HG02759 (cell line): ENCODE measurements at regions not wholly inside any gene's neighbourhood (a gene's known extent, or its start where the extent isn't known, plus 50 kb on each side); places are given as distances from the start of the nearest gene placed in this dataset.
A peak's percentile ranks its signal among the peaks of the same experiment; 100 is the strongest.
"Not testable (repeated sequence)": the region's sequence is repeated elsewhere in the genome, so short reads cannot be mapped to it uniquely, and the experiment has no call there.

Experiments used
- ATAC-seq: cut with Tn5 transposase; IDR thresholded peaks from one replicate; pipeline ENCODE4 v1.9.1; 2021; ENCODE audit warnings: mild to moderate bottlenecking, moderate library complexity; ENCODE audit not compliant: unreplicated experiment

DNA sequence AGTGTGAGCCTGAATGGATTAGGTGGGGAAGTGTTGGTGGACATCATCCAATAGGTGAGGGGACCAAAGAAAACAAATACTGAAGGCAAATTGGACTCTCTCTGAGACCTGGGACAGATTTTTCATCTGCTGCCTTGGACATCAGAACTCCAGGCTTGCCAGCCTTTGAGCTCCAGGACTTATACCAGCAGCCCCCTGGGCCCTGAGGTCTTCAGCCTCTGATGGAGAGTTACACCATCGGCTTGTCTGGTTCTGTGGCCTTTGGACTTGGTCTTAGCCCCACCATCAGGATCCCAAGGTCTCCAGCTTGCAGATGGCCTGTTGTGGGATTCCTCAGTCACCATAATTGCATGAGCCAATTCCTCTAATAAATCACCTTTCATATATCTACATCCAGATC lies 80.8 kb upstream of the SLC8A3 start:
- no peak for ATAC-seq

DNA sequence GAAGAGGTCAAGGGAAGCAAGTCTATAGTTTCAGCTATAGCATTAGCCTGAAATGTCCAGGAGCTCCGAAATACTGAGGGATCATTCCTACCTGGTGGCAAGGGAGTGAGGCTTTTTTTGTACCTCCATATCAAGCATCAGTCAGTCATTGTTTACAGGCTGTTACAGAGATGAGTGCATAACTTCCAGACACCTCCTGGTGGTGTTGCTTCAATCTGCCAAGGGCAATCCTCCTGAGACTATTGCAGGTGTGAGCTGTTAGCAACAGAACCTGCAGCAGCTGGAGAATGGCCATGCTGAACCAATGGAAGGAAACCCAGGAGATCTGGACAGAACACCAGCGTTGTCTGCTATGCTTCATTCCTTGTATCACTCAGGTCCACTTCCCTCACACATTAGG lies 80.0 kb upstream of the SLC8A3 start:
- ATAC-seq, result no peak

DNA sequence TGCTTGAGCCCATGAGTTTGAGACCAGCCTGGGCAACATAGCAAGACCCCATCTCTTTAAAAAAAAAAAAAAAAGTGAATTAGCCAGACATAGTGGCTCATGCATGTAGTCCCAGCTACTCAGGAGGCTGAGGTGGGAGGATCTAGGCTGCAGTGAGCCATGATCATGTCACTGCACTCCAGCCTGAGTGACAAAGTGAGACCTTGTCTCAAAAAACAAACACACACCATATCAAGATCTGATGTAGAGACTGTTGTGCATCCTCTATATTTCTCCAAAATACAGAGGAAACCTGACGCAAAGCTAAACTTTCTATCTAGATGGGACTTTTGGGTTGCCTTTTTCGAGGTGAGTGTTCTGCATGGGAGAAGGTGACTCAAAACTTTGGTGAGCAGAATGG lies 77.4 kb upstream of the SLC8A3 start:
- no peak for ATAC-seq

DNA sequence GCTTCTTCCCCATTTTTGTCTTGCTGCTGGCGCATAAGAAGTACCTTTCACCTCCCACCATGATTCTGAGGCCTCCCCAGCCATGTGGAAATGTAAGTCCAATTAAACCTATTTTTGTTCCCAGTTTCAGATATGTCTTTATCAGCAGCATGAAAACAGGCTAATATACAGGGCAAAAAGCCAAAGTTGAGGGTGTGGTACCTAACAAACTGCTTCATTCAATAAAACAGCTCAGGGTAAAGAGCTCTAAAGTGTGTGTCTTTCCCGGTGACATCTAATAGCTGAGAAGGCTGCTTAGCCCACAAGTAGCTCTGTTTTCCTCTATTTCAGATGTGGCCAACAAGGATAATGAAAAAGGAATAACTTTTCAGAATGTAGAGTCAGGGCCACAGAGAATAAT lies 76.7 kb upstream of the SLC8A3 start:
- ATAC-seq, result no peak

DNA sequence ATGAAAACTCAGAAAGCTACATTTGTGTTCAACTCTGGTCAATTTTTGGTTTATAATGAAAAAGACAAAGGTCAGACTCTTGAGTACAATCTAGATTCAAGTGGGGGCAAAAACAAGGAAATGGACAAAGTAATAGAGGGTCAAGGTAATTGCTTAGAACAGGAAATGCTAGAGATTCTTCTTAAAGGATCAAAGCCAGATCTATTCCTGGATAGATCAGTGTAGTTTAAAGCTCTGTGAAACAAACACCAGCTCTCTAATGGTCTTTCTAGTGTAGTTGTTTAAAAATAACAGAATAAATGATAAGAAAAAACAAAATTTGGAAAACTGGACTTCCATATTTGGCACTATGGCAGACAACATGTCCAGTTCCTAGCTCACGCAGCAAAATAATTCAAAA lies 70.7 kb upstream of the SLC8A3 start:
- ATAC-seq, result no peak

DNA sequence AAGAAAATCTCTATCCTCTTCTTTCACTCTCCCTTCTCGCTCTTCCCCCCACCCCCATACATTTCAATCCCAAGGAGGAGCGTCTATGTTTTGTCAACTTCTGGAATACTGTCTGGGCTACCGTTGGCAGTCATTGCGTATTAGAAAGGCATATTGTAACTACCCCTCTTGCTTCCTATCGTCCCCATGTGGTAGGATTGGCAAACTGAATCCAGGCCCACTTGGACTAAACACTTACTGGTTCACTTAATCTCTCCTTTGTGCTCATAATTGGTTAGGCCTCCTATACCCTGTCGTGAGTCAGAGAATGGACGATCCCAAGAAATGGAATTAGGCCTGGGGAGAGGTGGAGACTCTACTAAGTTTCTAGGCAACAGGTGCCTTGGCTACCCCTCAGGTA lies 68.8 kb upstream of the SLC8A3 start:
- ATAC-seq, result no peak

DNA sequence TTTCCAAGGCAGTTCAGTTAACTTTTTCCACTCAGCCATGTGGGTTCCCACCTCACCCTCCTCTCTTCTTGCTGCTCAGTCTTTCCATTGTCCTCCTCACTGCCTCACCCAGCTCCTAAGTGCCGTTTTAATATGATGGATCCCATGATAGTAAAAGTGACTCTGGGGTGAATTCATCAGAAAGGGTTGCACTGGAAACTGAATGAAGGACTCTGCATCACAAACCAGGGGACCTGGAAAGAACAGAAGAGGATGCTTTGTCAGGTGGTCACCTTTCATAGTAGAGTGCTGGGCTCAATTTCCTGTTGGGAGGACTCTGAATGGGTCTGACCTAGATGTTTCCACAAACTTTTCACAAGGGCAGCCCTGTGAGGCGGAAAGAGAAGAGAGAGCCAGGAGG lies 67.8 kb upstream of the SLC8A3 start:
- ATAC-seq, result no peak

DNA sequence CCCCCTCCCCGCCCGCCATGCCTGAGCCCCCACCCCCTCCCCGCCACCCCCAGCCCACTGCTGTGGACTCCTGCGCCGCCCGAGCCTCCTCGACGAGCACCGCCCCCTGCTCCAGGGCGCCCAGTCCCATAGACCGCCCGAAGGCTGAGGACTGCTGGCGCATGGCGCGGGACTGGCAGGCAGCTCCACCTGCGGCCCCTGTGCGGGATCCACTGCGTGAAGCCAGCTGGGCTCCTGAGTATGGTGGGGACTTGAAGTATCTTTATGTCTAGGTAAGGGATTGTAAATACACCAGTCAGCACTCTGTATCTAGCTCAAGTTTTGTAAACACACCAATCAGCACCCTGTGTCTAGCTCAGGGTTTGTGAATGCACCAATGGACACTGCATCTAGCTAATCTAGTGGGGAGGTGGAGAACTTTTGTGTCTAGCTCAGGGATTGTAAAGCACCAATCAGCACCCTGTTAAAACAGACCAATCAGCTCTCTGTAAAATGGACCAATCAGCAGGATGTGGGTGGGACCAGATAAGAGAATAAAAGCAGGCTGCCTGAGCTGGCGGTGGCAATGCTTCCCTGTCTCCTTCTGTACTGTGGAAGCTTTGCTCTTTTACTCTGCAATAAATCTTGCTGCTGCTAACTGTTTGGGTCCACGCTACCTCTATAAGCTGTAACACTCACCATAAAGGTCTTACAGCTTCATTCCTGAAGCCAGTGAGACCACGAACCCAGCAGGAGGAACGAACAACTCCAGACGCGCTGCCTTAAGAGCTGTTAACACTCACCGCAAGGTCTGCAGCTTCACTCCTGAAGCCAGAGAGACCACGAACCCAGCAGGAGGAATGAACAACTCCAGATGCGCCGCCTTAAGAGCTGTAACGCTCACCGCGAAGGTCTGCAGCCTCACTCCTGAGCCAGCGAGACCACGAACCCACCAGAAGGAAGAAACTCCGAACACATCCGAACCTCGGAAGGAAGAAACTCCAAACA lies 66.6 kb upstream of the SLC8A3 start:
- peak; percentile 47 for ATAC-seq

DNA sequence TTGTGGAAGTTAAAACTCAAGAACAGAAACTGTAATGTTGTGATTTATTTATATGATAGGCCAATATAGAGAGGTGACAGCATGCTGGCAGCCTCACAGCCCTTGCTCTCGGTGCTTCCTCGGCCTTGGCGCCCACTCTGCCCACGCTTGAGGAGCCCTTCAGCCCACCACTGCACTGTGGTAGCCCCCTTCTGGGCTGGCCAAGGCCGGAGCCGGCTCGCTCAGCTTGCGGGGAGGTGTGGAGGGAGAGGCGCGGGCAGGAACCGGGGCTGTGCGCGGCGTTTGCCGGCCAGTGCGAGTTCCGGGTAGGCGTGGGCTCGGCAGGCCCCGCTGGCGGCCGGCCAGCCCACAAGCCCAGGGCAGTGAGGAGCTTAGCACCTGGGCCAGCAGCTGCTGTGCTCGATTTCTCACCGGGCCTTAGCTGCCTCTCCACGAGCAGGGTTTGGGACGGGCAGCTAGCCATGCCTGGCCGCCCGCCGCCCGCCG lies 65.8 kb upstream of the SLC8A3 start:
- no peak for ATAC-seq

DNA sequence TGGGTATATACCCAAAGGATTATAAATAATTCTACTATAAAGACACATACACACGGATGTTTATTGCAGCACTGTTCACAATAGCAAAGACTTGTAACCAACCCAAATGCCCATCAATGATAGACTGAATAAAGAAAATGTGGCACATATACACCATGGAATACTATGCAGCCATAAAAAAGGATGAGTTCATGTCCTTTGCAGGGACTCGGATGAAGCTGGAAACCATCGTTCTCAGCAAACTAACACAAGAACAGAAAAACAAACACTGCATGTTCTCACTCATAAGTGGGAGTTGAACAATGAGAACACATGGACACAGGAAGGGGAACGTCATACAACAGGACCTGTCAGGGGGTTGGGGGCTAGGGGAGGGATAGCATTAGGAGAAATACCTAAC lies 64.8 kb upstream of the SLC8A3 start:
- ATAC-seq, result not testable (repeated sequence)

DNA sequence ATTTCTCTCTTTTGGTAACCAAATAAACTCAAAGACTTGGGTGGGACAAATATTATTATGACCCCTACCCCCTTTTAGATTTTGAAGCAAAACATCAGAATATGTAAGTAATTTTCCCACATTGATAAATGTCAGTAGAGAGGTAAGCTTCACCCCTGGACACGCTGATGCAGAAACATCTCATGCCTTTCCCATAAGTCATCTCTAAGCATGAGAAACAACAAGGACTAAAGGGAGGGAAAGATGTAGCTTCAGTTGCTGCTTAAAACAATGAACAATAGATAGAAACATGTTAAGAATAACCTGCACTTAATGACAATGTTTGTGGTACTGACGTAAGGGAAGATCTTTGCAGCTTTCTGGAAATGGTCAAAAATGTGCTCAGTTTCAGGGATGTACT lies 56.3 kb upstream of the SLC8A3 start:
- ATAC-seq, result no peak

DNA sequence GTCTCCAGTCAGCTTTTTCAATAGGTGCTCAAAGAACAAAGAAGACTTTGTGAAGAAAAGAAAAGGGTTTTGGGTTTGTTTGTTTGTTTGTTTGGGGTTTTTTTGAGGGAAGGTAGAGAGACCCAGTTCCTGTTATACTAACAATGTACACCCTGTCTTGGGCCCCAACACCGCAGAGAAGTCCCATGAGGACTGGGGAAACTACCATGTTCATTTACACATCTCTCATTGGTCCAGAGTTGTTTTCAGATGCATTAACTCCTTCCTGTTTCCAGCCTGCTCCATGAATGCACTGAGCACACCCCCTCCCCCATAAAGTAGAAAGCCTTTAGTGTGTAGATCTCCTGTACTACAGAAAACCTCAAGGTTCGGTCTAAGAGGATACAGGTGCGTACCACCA lies 51.1 kb upstream of the SLC8A3 start:
- ATAC-seq, result peak; percentile 96

DNA sequence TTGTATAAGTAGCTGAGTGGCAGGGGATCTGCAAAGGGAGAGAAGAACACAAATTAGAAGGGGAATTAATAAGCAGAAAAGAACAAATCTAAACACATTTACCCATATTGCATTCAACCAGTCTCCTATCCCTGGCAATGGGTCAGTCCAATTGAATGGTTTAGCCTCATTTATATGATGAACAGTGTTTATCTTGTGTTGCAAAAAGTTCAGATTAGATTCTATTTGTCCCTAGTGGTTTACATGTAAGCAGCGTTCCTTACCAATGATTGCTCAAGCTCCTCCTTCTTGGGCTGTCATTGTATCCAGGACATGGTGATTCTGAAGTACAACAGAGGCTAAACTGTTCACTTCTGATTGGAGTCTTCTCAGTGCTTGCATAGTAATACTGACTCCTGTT lies 49.9 kb upstream of the SLC8A3 start:
- ATAC-seq, result not testable (repeated sequence)
